IMR-90 (cell line): ENCODE measurements at regions not wholly inside any gene's neighbourhood (a gene's known extent, or its start where the extent isn't known, plus 50 kb on each side); places are given as distances from the start of the nearest gene placed in this dataset.
"Not testable (repeated sequence)": the region's sequence is repeated elsewhere in the genome, so short reads cannot be mapped to it uniquely, and the experiment has no call there.

Source experiments
- ATAC-seq: fragments of 200-7000 bp; cut with Tn5 transposase; 2 replicates; pipeline ENCODE4 v1.9.1; 2020; ENCODE audit warnings: low read depth, mild to moderate bottlenecking, moderate library complexity
- BruUV-seq: library from RNA; stranded (reverse); fragments of 400-500 nt; replicated peaks from 2 replicates; lab custom pipeline; 2021; lab: Mats Ljungman, UMichigan
- CTCF ChIA-PET: fragments of 300-600 bp; formaldehyde crosslinking; extraction: SDS; loops from one replicate; lab custom pipeline; 2021; ENCODE audit warnings: antibody characterized with exemption; lab: Yijun Ruan, JAX
- POLR2A ChIA-PET: fragments of 300-600 bp; sonication (Branson Sonifier 250); formaldehyde crosslinking; loops from one replicate; lab custom pipeline; 2022; ENCODE audit warnings: antibody characterized with exemption; ENCODE audit not compliant: unreplicated experiment; lab: Charles Lee
- DNase-seq: peaks from one replicate; pipeline ENCODE4 v3.0.0; 2013
- H2AFZ ChIP-seq: replicated peaks from 2 replicates; pipeline ENCODE3; 2013; ENCODE audit warnings: low read length, mild to moderate bottlenecking; ENCODE audit not compliant: poor library complexity
- H2AK5ac ChIP-seq: 2 replicates; pipeline ENCODE4 v1.6.1; 2013; ENCODE audit warnings: low read depth, low read length, inconsistent platforms
- H2AK9ac ChIP-seq: replicated peaks from 2 replicates; pipeline ENCODE3; 2013; ENCODE audit warnings: mild to moderate bottlenecking, low read depth, low read length, moderate library complexity; ENCODE audit not compliant: poor library complexity
- H2BK120ac ChIP-seq: 2 replicates; pipeline ENCODE4 v1.6.1; 2013; ENCODE audit warnings: low read depth, low read length, inconsistent platforms
- H2BK15ac ChIP-seq: 3 replicates; pipeline ENCODE4 v1.6.1; 2013; ENCODE audit warnings: low read depth, low read length, inconsistent platforms
- H2BK20ac ChIP-seq: 2 replicates; pipeline ENCODE4 v1.6.1; 2013; ENCODE audit warnings: low read depth, mild to moderate bottlenecking, inconsistent platforms, low read length, moderate library complexity
- H2BK5ac ChIP-seq: 2 replicates; pipeline ENCODE4 v1.6.1; 2013; ENCODE audit warnings: mild to moderate bottlenecking, low read depth, low read length, inconsistent platforms; ENCODE audit not compliant: poor library complexity, severe bottlenecking
- H3K14ac ChIP-seq: replicated peaks from 2 replicates; pipeline ENCODE4 v1.6.1; 2013; ENCODE audit warnings: low read depth, low read length, inconsistent platforms
- H3K18ac ChIP-seq: 2 replicates; pipeline ENCODE4 v1.6.1; 2013; ENCODE audit warnings: low read depth, low read length, control low read depth
- H3K23ac ChIP-seq: 2 replicates; pipeline ENCODE4 v1.6.1; 2013; ENCODE audit warnings: low read depth, low read length, inconsistent platforms
- H3K27ac ChIP-seq: 2 replicates; pipeline ENCODE4 v1.5.1; 2013; ENCODE audit warnings: mild to moderate bottlenecking, control low read depth, low read length; ENCODE audit not compliant: insufficient read depth
- H3K27me3 ChIP-seq: 2 replicates; pipeline ENCODE4 v1.6.1; 2013; ENCODE audit warnings: low read length; ENCODE audit not compliant: control insufficient read depth, insufficient read depth
- H3K36me3 ChIP-seq: 2 replicates; pipeline ENCODE4 v1.6.1; 2013; ENCODE audit warnings: low read length, mixed read lengths; ENCODE audit not compliant: control insufficient read depth, insufficient read depth
- H3K4ac ChIP-seq: 2 replicates; pipeline ENCODE4 v1.6.1; 2013; ENCODE audit warnings: low read depth, low read length, inconsistent platforms
- H3K4me1 ChIP-seq: 2 replicates; pipeline ENCODE4 v1.6.1; 2013; ENCODE audit warnings: low read length, mixed read lengths; ENCODE audit not compliant: control insufficient read depth, insufficient read depth
- H3K4me2 ChIP-seq: 2 replicates; pipeline ENCODE4 v1.6.1; 2013; ENCODE audit warnings: low read depth, mild to moderate bottlenecking, control low read depth, low read length, moderate library complexity
- H3K4me3 ChIP-seq: 2 replicates; pipeline ENCODE4 v1.5.1; 2013; ENCODE audit warnings: low read depth, mild to moderate bottlenecking, control low read depth, low read length, moderate library complexity; ENCODE audit not compliant: insufficient read depth
- H3K56ac ChIP-seq: 2 replicates; pipeline ENCODE4 v1.6.1; 2013; ENCODE audit warnings: low read length, inconsistent platforms; ENCODE audit not compliant: insufficient read depth; ENCODE audit errors: extremely low read depth
- H3K79me1 ChIP-seq, 2 experiments: 2 replicates each; pipeline ENCODE4 v1.6.1; 2013; ENCODE audit warnings: low read length in 2 of 2, inconsistent platforms in 1 of 2, low read depth in 1 of 2
- H3K9ac ChIP-seq: 2 replicates; pipeline ENCODE4 v1.6.1; 2013; ENCODE audit warnings: low read depth, low read length, control low read depth
- H3K9me1 ChIP-seq: 2 replicates; pipeline ENCODE4 v1.6.1; 2013; ENCODE audit warnings: low read length, inconsistent platforms; ENCODE audit not compliant: insufficient read depth
- H3K9me3 ChIP-seq: 2 replicates; pipeline ENCODE4 v1.6.1; 2013; ENCODE audit warnings: low read length; ENCODE audit not compliant: control insufficient read depth, insufficient read depth
- H4K20me1 ChIP-seq: 2 replicates; pipeline ENCODE4 v1.6.1; 2013; ENCODE audit warnings: low read length, inconsistent platforms; ENCODE audit not compliant: insufficient read depth
- H4K5ac ChIP-seq: 2 replicates; pipeline ENCODE4 v1.6.1; 2013; ENCODE audit warnings: mild to moderate bottlenecking, low read depth, low read length, control low read depth
- H4K8ac ChIP-seq, 2 experiments: 2 replicates each; pipeline ENCODE4 v1.6.1; 2013; ENCODE audit warnings: low read depth in 2 of 2, low read length in 2 of 2, control low read depth in 1 of 2, inconsistent platforms in 1 of 2
- H4K91ac ChIP-seq: 2 replicates; pipeline ENCODE4 v1.6.1; 2013; ENCODE audit warnings: low read depth, low read length, inconsistent platforms; ENCODE audit not compliant: insufficient read depth
- WGBS, 2 experiments: methylation state at CpG; one replicate each; pipeline versions ENCODE4 v1.1.5 to v1.1.7; 2013; ENCODE audit warnings: missing lambda C conversion rate in 2 of 2; ENCODE audit not compliant: insufficient read length in 1 of 2; ENCODE audit errors: extremely low coverage in 2 of 2; 5-methylcytosine and 5-hydroxymethylcytosine counted together
- dilution Hi-C: fragments of 300-500 bp; cut with HindIII; formaldehyde crosslinking; loops from one replicate; pipeline ENCODE4 v1.14.3; 2018; ENCODE audit warnings: low sequenced_read_pairs; ENCODE audit not compliant: unreplicated experiment
- in situ Hi-C: fragments of 300-500 bp; cut with MboI; formaldehyde crosslinking; loops from 3 replicates; pipeline ENCODE4 v1.14.3; 2019; ENCODE audit warnings: low sequenced_read_pairs, inconsistent platforms, mixed read lengths
- intact Hi-C: fragments of 100-400 bp; cut with micrococcal nuclease; formaldehyde crosslinking; loops from 2 replicates; pipeline ENCODE4 v1.10.0; 2022

DNA sequence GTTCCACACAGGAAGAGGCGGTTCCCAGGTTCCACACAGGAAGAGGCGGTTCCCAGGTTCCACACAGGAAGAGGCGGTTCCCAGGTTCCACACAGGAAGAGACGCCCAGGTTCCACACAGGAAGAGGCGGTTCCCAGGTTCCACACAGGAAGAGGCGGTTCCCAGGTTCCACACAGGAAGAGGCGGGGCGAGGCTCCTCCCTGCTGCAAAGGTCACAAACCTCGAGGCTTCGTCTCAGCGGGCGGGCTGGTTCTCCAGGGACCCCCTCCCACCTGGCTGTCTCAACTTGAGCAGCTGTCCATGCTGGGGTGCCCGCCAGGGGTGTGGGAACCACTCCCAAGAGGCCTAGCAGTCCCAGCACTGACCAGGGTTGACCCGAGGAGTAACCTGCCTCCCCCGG is 94.3 kb upstream of the RUFY1 start:
- ATAC-seq, H3K4me2 ChIP-seq, DNase-seq, H2AK5ac ChIP-seq, POLR2A ChIA-PET, H4K20me1 ChIP-seq, H4K5ac ChIP-seq, H3K27me3 ChIP-seq, H2AFZ ChIP-seq, H3K79me1 ChIP-seq, H3K56ac ChIP-seq, H3K14ac ChIP-seq, H2BK5ac ChIP-seq, H2BK120ac ChIP-seq, BruUV-seq, H3K9me1 ChIP-seq, H2BK15ac ChIP-seq, H3K4ac ChIP-seq, H2AK9ac ChIP-seq, H3K9me3 ChIP-seq, H3K27ac ChIP-seq, H2BK20ac ChIP-seq, H4K8ac ChIP-seq, H3K18ac ChIP-seq, CTCF ChIA-PET, intact Hi-C loops, H3K4me3 ChIP-seq, dilution Hi-C loops, in situ Hi-C loops, H3K36me3 ChIP-seq, H3K4me1 ChIP-seq, H3K9ac ChIP-seq, H4K91ac ChIP-seq, H3K23ac ChIP-seq: not testable (repeated sequence)
- WGBS, 2 experiments = 100% methylated on average over 3 of the region's 15 CpGs; no CpG with 5 or more reads in 1 of the 2 experiments
